Type B pancreatic cell (in vitro differentiated cells): ENCODE measurements at regions not wholly inside any gene's neighbourhood (a gene's known extent, or its start where the extent isn't known, plus 50 kb on each side); places are given as distances from the start of the nearest gene placed in this dataset.

ENCODE experiments used
- DNase-seq: peaks from one replicate; pipeline ENCODE4 v3.0.0; 2021; ENCODE audit warnings: mixed read lengths; ENCODE audit not compliant: unreplicated experiment; ENCODE audit errors: extremely low spot score
- H3K27ac Mint-ChIP-seq: 2 replicates; pipeline ENCODE4 v1.8.0; 2021; ENCODE audit warnings: mild to moderate bottlenecking, mixed read lengths
- H3K27me3 Mint-ChIP-seq: 2 replicates; pipeline ENCODE4 v1.8.0; 2021; ENCODE audit warnings: mixed read lengths
- H3K36me3 Mint-ChIP-seq: 2 replicates; pipeline ENCODE4 v1.8.0; 2021; ENCODE audit warnings: mixed read lengths
- H3K4me1 Mint-ChIP-seq: one replicate; pipeline ENCODE4 v1.8.0; 2021; ENCODE audit warnings: mixed read lengths; ENCODE audit not compliant: unreplicated experiment
- H3K4me3 Mint-ChIP-seq: 2 replicates; pipeline ENCODE4 v1.8.0; 2021; ENCODE audit warnings: mild to moderate bottlenecking, mixed read lengths
- H3K9me3 Mint-ChIP-seq: 2 replicates; pipeline ENCODE4 v1.8.0; 2021; ENCODE audit warnings: mixed read lengths
- CTCF ChIP-seq: fragments of 200-600 bp; sonication (generic); conservative IDR thresholded peaks from 2 replicates; pipeline ENCODE4 v1.5.0; 2021; ENCODE audit warnings: antibody characterized with exemption, mild to moderate bottlenecking

GRCh38 chr14:46036099-46036498 lies 615.5 kb downstream of the RPL10L start:
- H3K27ac Mint-ChIP-seq, result no peak overlapping the region

GRCh38 chr14:46034305-46034704 lies 617.3 kb downstream of the RPL10L start:
- no peak for TF ChIP-seq CTCF
- Mint-ChIP-seq H3K4me1 (no peaks in the 10 kb centered on the region), H3K4me3 (no peak overlapping the region), H3K36me3 (no peaks in the 10 kb centered on the region), H3K9me3 (no peaks in the 10 kb centered on the region), H3K27me3 (no peaks in the 10 kb centered on the region), H3K27ac (no peak overlapping the region)
- no peak for DNase-seq

More at GRCh38 chr14:46036099-46036498, 615.5 kb downstream of the RPL10L start:
- no peaks in the 10 kb centered on the region for H3K9me3 Mint-ChIP-seq
- H3K36me3 Mint-ChIP-seq, result no peaks in the 10 kb centered on the region
- no peaks in the 10 kb centered on the region for H3K4me1 Mint-ChIP-seq
- TF ChIP-seq CTCF, result no peak
- no peaks in the 10 kb centered on the region for H3K27me3 Mint-ChIP-seq
- DNase-seq, result no peak
- H3K4me3 Mint-ChIP-seq, result no peak overlapping the region

GRCh38 chr14:46018846-46019420 lies 632.6 kb downstream of the RPL10L start:
- H3K4me1 Mint-ChIP-seq, result no peaks in the 10 kb centered on the region
- H3K9me3 Mint-ChIP-seq, result peaks cover 5% of the 10 kb centered on the region
- H3K27me3 Mint-ChIP-seq, result no peaks in the 10 kb centered on the region
- no peak overlapping the region for H3K4me3 Mint-ChIP-seq
- no peaks in the 10 kb centered on the region for H3K36me3 Mint-ChIP-seq
- DNase-seq, result no peak
- no peak for TF ChIP-seq CTCF
- no peak overlapping the region for H3K27ac Mint-ChIP-seq

GRCh38 chr14:46008348-46008747 lies 643.2 kb downstream of the RPL10L start:
- Mint-ChIP-seq H3K4me1 (no peaks in the 10 kb centered on the region), H3K9me3 (peaks cover 7% of the 10 kb centered on the region)
- no peak for DNase-seq

GRCh38 chr14:45998554-45998953 lies 653.0 kb downstream of the RPL10L start:
- no peaks in the 10 kb centered on the region for H3K27me3 Mint-ChIP-seq

More at GRCh38 chr14:46008348-46008747, 643.2 kb downstream of the RPL10L start:
- Mint-ChIP-seq H3K4me3 (no peak overlapping the region), H3K27me3 (no peaks in the 10 kb centered on the region), H3K27ac (no peak overlapping the region), H3K36me3 (no peaks in the 10 kb centered on the region)
- no peak for TF ChIP-seq CTCF

More at GRCh38 chr14:45998554-45998953, 653.0 kb downstream of the RPL10L start:
- H3K4me1 Mint-ChIP-seq, result no peaks in the 10 kb centered on the region
- no peaks in the 10 kb centered on the region for H3K9me3 Mint-ChIP-seq
- H3K4me3 Mint-ChIP-seq, result no peak overlapping the region
- DNase-seq, result no peak
- H3K27ac Mint-ChIP-seq, result no peak overlapping the region
- no peaks in the 10 kb centered on the region for H3K36me3 Mint-ChIP-seq
- TF ChIP-seq CTCF, result no peak
